ENCODE measurements at regions not wholly inside any gene's neighbourhood (a gene's known extent, or its start where the extent isn't known, plus 50 kb on each side); places are given as distances from the start of the nearest gene placed in this dataset.

DNA sequence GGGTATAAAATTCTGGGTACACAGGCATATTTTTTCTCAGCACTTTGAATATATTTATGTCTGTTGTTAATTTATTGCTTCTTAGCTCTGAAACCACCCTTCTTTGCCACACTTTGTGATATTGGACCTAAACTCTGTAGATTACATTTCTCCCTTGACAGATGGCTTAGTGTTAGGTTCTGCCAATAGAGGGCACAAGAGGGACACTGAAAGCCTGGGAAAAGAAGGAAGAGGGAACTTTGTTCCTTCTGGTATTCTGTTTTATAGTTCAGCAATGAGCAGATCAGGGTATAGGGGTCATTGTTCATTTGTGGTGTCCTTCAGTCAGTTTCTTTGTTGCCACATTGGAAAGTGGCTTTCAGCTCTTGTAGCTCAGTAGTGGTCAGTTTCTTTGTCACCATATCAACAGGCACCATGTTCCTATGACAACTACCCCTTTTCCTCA, 423.5 kb upstream of the PROX1 start:
- TF ChIP-seq, protein P1, sequence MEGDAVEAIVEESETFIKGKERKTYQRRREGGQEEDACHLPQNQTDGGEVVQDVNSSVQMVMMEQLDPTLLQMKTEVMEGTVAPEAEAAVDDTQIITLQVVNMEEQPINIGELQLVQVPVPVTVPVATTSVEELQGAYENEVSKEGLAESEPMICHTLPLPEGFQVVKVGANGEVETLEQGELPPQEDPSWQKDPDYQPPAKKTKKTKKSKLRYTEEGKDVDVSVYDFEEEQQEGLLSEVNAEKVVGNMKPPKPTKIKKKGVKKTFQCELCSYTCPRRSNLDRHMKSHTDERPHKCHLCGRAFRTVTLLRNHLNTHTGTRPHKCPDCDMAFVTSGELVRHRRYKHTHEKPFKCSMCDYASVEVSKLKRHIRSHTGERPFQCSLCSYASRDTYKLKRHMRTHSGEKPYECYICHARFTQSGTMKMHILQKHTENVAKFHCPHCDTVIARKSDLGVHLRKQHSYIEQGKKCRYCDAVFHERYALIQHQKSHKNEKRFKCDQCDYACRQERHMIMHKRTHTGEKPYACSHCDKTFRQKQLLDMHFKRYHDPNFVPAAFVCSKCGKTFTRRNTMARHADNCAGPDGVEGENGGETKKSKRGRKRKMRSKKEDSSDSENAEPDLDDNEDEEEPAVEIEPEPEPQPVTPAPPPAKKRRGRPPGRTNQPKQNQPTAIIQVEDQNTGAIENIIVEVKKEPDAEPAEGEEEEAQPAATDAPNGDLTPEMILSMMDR (IDR thresholded peaks at IDR 0.05) = no peak; the same call in 1 of the 2 replicates
- TF ChIP-seq CHD2 (IDR thresholded peaks at IDR 0.05; ENCODE audit: low read length, partially characterized antibody) (no peak), EP300 (IDR thresholded peaks at IDR 0.05; ENCODE audit: borderline replicate concordance in 1 of 2, low read depth in 1 of 2, low read length in 1 of 2) (no peak), SIN3A (IDR thresholded peaks at IDR 0.05; ENCODE audit: borderline replicate concordance, low read depth, low read length) (no peak), SMC3 (IDR thresholded peaks at IDR 0.05; ENCODE audit: low read depth, low read length) (no peak; the same call in 1 of the 2 replicates), EZH2phosphoT487 (IDR thresholded peaks at IDR 0.05; ENCODE audit: borderline replicate concordance, low read depth) (no peak), MXI1 (IDR thresholded peaks at IDR 0.05; ENCODE audit: low read depth, low read length) (no peak), POLR2AphosphoS5 (IDR thresholded peaks at IDR 0.05; ENCODE audit: low read depth, low read length) (no peak), TAF1 (IDR thresholded peaks at IDR 0.05; ENCODE audit: borderline replicate concordance, low read depth, low read length) (no peak), NFIC (IDR thresholded peaks at IDR 0.05; ENCODE audit: borderline replicate concordance) (no peak), FOSL2 (IDR thresholded peaks at IDR 0.05; ENCODE audit: borderline replicate concordance, low read depth) (no peak)
- TF ChIP-seq, protein P2, sequence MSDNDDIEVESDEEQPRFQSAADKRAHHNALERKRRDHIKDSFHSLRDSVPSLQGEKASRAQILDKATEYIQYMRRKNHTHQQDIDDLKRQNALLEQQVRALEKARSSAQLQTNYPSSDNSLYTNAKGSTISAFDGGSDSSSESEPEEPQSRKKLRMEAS (IDR thresholded peaks at IDR 0.05; ENCODE audit: low read depth) = no peak
- TF ChIP-seq, protein P3, sequence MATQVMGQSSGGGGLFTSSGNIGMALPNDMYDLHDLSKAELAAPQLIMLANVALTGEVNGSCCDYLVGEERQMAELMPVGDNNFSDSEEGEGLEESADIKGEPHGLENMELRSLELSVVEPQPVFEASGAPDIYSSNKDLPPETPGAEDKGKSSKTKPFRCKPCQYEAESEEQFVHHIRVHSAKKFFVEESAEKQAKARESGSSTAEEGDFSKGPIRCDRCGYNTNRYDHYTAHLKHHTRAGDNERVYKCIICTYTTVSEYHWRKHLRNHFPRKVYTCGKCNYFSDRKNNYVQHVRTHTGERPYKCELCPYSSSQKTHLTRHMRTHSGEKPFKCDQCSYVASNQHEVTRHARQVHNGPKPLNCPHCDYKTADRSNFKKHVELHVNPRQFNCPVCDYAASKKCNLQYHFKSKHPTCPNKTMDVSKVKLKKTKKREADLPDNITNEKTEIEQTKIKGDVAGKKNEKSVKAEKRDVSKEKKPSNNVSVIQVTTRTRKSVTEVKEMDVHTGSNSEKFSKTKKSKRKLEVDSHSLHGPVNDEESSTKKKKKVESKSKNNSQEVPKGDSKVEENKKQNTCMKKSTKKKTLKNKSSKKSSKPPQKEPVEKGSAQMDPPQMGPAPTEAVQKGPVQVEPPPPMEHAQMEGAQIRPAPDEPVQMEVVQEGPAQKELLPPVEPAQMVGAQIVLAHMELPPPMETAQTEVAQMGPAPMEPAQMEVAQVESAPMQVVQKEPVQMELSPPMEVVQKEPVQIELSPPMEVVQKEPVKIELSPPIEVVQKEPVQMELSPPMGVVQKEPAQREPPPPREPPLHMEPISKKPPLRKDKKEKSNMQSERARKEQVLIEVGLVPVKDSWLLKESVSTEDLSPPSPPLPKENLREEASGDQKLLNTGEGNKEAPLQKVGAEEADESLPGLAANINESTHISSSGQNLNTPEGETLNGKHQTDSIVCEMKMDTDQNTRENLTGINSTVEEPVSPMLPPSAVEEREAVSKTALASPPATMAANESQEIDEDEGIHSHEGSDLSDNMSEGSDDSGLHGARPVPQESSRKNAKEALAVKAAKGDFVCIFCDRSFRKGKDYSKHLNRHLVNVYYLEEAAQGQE (IDR thresholded peaks at IDR 0.05; ENCODE audit: low read depth, low read length) = no peak
- TF ChIP-seq, protein P4, sequence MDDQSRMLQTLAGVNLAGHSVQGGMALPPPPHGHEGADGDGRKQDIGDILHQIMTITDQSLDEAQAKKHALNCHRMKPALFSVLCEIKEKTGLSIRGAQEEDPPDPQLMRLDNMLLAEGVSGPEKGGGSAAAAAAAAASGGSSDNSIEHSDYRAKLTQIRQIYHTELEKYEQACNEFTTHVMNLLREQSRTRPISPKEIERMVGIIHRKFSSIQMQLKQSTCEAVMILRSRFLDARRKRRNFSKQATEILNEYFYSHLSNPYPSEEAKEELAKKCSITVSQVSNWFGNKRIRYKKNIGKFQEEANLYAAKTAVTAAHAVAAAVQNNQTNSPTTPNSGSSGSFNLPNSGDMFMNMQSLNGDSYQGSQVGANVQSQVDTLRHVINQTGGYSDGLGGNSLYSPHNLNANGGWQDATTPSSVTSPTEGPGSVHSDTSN (IDR thresholded peaks at IDR 0.05) = no peak

Data from SK-N-SH (cell line).